ENCODE measurements at regions not wholly inside any gene's neighbourhood (a gene's known extent, or its start where the extent isn't known, plus 50 kb on each side); places are given as distances from the start of the nearest gene placed in this dataset.
"Not testable (repeated sequence)": the region's sequence is repeated elsewhere in the genome, so short reads cannot be mapped to it uniquely, and the experiment has no call there.

DNA sequence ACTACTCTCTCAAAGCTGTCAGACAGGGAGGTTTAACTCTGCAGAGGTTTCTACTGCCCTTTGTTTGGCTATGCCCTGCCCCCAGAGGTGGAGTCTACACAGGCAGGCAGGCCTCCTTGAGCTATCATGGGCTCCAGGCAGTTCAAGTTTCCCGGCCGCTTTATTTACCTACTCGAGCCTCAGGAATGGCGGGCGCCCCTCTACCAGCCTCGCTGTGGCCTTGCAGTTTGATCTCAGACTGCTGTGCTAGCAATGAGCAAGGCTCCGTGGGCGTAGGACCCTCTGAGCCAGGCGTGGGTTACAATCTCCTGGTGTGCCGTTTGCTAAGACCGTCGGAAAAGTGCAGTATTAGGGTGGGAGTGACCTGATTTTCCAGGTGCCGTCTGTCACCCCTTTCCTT lies 124.3 kb downstream of the PTCHD1 start:
- FAIRE-seq = not testable (repeated sequence)

DNA sequence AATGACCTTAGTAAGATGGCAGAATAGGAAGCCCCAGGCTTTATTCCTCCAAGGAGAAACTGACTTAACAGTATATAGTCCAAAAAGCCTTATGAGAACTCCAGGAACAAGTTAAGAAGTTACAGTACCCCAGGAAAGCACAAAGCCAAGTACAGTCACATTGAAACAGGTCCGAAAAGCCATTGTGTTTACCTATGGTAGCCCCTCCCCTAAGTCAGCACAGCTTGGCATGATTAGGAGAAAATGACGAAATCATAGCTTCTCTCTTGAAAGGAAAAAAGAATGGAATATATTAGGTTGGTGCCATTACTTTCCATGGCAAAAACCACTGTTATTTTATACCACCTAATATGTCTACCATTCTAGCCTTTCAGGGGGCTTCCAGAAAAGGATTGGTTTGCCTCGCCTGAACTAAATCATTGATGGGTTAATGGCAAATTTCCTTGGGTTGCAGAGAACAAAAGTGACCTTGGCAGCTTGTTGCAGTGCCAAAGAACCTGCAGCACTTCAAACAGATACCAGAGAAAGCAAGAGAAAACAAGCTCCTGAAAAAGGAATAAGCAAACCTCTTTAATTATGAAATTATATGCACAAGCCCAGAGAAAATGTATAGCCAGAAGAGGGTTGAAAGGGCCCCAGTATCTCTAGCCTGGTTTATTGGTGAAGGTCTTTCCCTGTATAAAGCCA lies 130.6 kb downstream of the PTCHD1 start:
- FAIRE-seq = no peak

DNA sequence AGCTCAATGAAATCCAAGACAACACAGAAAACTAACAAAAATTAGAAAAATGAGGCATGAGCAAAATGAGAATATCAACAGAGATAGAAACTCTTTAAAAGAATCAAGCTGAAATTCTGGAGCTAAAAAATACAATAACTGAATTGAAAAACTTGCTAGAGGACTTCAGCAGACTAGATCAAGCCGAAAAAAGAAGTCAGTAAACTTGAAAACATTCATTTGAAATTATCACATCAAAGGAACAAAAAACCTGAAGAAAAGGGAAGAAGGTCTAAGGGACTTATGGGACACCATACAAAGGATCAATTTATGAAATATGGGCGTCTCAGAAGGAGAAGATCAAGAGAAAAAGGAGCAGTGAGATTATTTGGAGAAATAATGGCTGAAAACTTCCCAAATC lies 131.3 kb downstream of the PTCHD1 start:
- no peak for FAIRE-seq

DNA sequence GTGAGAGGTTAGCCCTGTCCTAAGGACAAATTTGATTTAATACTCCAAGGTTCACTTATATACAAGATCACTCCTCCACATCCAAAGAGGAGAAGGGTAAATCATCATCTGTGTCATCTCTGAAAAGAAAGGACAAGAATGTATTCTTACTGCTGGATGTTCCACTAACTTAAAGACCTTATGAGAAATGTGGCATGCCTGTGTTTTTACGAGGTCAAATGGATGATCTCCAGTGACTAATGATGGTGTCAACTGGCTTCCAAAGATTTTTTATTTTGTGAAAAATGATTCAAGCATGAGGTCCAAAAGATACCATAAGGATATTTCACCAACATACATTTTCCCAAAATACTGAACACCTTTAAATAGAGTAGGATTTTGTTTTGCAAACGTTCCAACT lies 143.4 kb downstream of the PTCHD1 start:
- no peak for FAIRE-seq

DNA sequence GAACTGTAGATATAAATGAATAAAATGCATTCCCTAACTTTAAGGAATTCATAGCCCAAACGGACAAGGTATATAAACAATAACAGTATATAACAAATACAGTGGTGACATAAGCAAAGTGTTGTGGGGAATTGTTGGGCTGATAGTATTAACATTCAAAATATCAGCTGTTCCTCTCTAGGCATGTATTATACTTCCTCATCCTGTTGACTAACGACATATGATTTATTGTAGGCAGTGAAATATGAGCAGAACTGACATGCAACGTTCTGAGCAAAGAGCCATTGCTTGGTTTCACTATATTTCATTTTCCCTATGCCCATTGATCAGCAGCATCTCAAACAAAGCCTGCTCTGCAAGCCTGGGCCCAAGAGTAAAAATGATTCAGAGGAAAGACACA lies 143.9 kb downstream of the PTCHD1 start:
- FAIRE-seq = no peak

DNA sequence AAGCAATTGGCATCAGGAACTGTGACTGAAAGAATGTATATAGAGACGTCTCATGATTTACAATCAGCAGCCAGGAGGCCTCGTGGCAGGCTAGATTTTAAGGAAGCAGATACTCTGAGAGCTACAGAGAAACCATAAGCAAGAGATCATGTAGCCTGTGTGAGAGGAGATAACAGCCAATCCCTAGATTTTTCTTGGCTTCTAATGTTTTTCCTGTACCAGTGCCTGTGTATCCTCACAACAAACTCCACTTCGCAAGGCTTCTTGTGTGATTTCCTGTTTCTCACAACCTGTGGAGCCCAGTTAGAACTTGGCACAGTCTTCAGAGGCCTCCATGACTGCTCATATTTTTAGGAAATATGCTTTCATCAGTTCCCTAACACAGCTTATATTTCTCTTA lies 147.9 kb downstream of the PTCHD1 start:
- FAIRE-seq = no peak

DNA sequence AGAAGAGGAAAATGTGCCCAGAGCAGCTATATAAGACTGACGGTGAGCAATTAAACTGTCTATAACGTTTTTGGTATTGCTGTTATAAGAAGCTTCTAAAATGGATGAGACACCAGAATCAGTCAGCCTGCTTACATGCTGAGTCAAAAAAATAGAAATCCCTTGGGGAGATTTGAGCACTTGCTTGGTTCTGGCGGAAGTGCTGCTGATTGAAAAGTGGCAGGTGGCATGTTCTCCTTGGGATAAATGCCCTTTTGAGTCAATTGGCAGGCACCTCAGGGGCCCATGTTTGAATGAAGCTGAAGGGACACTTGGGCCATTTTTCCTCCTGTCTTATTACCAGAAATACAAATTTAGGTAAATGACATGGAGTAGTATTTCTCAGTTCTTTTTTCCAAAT lies 148.7 kb downstream of the PTCHD1 start:
- no peak for FAIRE-seq

DNA sequence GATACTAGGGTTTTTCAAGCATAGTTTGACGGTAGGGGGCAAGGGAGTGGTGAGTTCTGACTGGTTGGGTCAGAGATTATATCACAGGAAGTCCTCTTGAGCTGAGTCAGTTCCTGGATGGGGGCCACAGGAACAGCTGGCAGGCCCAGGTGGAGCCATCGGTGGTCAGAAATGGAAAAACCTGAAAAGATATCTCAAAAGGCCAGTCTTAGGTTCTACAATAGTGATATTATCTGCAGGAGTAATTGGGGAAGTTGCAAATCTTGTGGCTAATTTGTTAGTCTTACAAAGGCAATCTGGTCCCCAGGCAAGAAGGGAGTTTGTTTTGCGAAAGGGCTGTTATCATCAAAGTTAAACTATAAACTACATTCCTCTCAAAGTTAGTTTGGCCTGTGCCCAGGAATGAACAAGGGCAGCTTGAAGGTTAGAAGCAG lies 159.3 kb downstream of the PTCHD1 start:
- FAIRE-seq = no peak

DNA sequence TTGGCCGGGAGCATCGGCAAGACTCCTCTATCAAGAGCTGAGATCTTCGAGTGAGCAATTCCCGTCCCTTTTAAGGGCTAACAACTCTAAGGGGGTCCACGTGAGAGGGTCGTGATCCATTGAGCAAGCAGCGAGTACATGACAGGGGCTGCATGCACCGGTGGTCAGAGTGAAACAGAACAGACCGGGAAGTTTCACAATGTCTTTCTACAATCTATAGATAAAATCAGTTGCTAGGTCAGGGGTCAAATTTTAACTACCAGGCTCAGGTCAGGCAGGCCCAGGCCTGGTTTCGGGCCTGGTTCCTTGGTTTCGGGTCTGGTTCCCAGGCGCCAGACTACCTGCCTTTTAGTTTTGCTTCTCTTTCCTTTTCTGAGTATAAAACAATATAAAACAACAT lies 160.1 kb downstream of the PTCHD1 start:
- FAIRE-seq = no peak

DNA sequence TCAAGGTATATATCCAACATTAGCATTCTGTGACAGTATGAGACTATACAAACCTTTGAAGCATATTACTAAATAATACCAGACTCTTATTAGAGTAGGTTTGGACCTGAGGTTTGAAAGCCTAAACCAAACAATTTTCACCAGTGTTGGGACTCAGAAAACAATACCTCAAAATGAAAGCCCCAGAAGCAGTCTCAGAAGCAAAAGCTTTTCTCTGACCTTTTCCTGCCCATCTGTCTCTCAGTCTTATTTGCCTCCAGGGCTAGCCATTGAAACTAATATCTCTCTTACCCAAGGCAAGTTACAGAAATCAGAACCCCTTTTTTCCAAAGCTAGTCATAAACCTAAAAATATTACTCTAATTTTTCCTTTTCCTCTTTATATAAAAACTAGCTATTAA lies 163.3 kb downstream of the PTCHD1 start:
- FAIRE-seq = no peak

DNA sequence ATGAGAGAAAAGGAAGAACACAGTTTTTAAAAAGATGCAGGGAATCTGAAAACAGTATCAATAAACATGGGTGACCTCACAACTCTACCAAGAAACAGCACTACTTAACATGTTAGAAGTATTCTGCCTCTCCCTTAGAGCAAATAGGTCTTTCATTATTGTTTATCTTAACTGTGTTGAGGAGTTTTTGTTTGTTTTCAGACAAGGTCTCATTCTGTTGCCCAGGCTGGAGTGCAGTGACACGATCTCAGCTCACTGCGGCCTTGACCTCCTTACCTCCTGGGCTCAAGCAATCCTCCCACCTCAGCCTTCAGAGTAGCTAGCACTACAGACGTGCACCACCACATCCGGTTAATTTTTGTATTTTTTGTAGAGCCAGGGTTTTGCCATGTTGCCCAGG lies 165.3 kb upstream of the PRDX4 start:
- no peak for FAIRE-seq

DNA sequence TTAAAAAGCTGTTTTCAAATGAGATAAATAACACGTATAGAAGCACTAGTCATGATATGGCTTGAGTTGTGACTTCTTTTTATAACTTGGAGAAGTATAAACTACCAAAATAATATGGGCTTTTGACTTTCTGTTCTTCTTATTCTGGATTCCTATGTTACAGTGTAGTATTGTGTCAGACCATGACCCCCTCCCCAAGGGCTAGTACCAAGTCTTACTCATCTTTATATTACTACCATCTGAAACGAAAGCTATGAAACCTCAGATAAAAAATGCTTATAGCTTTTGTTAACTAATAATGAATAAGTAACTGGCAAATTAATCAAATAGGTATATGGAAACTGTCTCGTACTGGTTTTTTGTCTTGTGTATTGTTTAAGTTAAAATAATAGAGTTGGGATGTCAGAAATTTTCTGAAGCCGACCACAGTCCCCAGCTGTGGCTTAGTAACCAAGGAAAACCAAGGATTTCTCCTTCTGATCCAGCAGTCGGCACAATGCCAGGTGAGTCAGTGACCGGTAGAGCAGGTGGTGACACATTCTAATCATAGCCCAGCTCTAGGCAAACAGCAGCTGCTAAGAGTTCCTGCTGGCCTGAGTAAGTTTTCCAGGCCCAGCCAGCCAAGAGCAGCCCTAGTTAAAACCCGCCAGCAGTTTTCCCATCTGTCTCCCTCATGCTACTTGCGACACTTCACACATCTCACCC lies 163.3 kb upstream of the PRDX4 start:
- FAIRE-seq = no peak

DNA sequence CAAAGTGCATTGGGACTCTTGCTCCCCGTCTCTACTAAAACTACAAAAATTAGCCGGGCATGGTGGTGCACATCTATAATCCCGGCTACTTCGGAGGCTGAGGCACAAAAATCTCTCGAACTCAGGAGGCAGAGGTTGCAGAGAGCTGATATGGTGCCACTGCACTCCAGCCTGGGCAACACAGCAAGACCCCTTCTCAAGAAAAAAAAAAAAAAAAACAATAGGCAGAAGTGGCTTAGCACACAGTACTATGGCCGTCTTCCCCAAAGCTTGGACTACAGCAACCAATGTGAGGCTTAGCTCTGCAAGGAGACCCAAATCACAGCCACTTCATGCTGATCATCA lies 162.8 kb upstream of the PRDX4 start:
- FAIRE-seq = no peak

DNA sequence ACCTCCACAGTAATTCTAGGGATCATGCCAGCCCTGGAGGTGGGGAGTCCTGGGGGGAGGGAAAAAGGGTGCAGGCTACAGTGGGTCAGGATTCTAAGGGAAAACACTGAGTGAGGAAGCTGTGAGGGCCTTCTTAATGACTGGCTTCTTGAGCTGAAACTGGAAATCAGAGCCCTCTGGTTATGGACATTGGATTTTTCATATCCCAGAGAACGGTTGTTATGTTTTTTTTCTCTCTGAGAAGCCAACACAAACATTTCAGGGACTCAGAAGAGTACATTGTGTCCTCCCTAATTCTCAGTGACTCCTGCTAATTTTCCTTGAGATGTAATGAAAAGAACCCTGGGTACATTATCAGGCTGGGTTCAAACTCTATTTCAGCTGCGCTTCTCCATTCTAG lies 162.4 kb upstream of the PRDX4 start:
- no peak for FAIRE-seq

DNA sequence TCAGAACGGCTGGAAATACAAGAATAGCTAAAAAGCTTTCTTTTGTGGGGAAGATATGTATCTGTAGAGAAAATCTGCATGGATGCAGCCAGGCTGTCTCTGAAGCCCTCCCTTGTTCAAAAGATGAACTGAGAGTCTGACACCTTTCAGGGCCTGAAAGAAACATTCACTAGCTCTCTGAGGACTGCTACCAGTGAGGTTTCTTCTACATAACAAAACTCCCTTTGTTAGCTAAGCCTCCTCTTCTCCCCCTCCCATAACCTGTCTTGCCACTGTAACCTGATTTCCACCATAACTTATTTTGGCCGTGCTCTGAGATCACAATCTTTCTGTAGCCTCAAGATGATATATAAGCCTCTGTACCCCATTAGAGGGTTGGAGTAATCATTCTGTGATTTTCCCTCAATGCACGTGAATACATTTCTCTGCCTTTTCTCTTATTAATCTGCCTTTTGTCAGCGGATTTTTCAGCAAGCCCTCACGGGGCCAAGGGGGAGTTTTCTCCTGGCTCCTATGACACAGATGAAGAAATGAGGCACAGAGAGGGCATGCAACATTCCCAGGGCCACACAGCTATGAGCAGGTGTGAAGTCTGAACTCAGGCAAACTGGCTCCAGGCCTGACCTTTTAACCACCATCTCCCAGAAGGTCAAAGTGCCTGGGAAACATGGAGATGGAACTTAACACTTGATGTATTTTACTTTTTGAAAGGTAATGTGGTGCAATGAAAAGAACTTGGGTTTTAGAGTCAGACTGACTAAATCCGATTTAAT lies 161.6 kb upstream of the PRDX4 start:
- no peak for FAIRE-seq

DNA sequence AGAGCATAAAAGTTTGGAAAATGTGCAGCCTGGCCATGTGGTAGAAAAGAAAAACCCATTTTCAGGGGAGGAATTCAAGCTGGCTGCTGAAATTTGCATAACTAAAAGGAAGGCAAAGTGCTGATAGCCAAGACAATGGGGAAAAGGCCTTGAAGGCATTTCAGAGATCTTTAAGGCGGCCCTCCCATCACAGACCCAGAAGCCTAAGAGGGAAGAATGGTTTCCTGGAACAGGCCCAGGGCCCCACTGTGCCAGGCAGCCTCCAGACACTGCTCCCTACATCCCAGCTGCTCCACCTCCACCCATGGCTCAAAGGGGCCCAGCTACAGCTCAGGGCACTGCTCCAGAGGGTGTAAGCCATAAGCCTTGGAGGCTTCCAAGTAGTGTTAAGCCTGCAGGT lies 158.0 kb upstream of the PRDX4 start:
- FAIRE-seq = no peak

DNA sequence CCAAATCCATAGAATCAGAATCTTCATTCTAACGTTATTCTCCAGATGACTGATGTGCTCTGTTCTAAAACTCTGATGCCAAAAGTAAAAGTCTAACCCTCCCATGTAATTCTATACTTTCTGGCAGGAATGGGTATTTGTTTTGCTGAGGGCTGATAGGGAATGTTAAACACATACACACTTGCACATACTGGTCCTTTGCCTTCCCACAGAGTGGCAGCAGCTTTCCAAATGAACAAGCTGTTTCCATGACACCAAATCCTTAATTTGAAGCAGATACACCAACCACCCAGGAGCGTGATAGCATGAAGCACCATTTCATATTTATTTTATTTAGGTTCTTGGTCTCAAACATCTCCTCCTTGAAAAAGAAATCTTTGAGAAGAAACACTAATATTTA lies 155.5 kb upstream of the PRDX4 start:
- FAIRE-seq = no peak

DNA sequence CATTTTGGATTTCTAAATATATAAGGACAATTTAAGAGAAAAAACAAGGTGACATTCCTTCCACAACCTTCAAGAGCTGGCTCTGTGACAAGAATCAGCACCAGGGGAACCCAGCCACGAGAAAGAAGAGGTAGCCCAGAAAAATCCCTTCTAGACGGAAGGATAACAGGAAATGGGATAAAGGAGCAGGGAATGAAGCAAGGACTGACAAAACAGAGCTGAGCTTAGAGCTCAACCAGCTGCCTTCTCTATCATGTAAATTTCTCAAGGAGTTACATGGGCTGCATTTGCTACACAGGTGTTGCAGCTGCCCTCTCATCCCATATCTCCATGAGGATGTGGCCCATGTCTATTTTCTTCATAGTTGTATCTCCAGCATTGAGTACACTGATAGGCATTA lies 154.2 kb upstream of the PRDX4 start:
- no peak for FAIRE-seq

DNA sequence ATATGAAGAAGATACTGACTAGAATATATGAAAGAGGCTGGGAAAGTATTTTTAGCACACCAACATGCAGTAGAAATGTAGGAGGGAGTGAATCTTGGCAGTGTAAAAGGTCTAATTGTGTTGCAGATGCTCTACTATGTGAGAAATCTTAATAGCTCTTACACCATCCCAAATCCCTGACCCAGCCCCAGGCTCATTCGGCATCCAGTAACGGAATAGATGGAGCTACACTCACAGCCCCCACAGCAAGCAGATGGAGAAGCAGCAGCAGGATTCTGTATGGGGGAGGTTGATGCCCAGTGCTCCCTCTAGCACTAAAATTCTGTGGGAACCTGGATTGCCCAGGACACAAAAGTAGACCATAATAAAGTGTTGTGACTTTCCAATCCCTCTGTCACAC lies 153.2 kb upstream of the PRDX4 start:
- no peak for FAIRE-seq

DNA sequence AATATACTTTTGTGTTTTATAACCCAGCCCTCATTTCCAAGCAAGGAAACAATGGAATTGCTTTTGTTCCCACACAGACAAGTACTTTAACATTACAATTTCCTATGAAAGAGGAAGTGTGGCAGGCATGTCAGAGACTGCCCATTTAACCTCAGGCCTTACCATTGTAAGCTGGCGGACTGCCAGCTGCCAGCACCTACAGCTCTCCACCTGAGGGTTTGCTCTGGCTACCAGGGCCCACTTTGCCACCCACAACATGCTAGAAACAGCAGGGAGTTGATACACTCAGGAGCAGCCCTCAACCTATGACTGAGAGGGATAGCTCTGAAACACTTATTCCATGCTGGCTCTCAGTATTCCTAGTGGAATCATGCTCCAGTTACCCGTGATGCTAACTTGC lies 152.3 kb upstream of the PRDX4 start:
- FAIRE-seq = no peak

DNA sequence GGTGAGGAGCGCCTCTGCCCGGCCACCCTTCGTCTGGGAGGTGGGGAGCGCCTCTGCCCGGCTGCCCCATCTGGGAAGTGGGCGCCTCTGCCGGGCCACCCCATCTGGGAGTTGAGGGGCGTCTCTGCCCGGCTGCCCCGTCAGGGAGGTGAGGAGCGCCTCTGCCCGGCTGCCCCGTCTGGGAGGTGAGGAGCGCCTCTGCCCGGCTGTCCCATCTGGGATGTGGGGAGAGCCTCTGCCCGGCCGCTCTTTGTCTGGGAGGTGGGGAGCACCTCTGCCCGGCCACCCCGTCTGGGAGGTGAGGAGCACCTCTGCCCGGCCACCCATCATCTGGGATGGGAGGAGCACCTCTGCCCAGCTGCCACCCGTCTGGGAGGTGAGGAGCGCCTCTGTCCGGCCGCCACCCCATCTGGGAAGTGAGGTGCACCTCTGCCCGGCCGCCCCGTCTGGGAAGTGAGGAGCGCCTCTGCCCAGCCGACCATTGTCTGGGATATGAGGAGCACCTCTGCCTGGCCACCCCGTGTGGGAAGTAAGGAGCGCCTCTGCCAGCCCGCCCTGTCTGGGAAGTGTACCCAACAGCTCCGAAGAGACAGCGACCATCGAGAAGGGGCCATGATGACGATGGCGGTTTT lies 144.2 kb upstream of the PRDX4 start:
- not testable (repeated sequence) for FAIRE-seq

DNA sequence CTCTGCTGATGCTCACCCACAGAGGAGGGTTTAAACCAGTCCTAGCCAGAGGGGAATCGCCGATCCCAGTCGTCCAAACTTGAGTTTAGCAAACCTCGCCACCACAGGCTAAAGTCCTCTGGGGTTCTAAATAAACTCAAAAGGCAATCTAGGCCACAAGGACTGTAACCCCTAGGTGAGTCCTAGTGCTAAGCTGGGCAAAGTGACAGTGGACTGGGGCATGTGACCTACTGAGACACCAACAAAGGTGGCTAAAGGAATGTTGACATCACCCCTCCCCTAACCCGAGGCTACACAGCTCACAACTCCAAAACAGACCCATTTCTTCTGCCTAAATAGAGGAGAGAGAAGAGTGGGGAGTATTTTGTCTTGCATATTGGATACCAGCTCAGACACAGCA lies 142.8 kb upstream of the PRDX4 start:
- no peak for FAIRE-seq

DNA sequence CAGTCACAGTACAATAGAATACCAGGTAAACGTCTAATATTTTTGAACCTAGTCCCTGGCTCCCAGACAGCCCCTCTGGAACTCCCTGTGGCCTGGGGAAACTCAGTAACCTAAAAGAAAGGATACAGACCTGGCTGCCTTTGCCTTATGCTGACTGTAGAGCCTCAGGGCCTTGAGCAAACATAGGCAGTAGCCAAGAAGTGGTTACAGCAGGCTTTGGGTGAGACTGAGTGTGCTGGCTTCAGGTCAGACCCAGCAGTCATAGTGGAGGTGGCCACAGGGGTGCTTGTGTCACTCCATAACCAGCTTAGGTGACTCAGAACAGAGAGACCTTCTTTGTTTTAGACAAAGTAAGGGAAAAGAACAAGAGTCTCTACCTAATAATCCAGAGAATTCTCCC lies 141.8 kb upstream of the PRDX4 start:
- FAIRE-seq = no peak

DNA sequence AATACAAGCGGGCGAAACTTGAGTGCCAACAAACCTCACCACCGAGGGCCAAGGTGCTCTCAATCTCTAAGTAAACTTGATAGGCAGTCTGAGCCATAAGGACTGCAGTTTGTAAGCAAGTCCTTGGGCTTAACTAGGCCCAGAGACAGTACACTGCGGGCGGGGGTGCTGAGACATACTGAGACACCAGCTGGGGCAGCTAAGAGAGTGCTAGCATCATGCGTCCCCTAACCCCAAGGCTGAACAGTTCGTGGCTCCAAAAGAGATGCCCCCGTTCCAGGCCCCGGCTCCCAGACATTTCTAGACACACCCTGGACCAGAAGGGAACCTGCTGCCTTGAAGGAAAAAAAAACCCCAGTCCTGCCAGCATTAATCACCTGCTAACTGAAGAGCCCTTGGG lies 126.8 kb upstream of the PRDX4 start:
- no peak for FAIRE-seq

All from TTC549 (cell line).